ENCODE measurements at regions not wholly inside any gene's neighbourhood (a gene's known extent, or its start where the extent isn't known, plus 50 kb on each side); places are given as distances from the start of the nearest gene placed in this dataset.

- no peak for DNase-seq
These were observed 136.1 kb upstream of the MAP9 start for GRCh38 chr4:155512817-155513216.

DNA sequence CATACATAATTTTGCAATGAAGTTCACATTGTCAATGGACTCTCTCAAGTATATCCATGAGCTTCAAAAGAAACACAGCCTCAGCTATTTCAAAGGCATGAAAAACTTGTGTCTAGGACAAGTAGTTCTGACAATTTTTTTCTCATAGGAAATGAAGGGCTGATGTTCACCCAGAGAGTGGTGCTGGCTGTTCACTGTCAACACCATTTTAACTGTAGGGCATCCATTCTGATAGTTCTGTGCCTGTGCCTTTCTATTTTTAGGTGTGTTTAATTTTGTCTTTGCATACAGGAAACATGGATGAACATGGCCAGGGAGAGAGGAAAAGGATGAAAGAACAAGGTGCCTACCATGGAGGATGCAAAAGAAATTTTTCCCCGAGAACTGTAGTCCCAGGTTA is 135.3 kb upstream of the MAP9 start:
- no peak for DNase-seq

DNA sequence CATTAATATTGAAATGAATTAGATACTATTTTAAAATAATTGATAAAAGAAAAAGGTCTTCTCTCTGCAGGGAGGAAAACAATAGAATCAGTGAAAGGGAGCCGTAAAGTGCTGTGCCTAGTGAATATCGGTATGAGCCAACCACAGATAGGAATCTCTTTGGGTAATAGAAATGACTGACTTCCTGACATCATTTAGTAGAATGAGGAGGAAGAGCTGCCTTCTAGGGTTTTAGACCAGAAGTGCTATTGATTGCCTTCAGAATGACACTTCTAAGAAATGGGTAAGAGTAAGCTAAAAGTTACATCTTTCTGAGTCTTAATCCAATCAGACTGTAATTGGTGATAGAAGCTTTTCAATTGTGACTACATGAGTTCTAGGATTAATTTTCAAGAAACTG is 134.0 kb upstream of the MAP9 start:
- DNase-seq, result no peak

DNA sequence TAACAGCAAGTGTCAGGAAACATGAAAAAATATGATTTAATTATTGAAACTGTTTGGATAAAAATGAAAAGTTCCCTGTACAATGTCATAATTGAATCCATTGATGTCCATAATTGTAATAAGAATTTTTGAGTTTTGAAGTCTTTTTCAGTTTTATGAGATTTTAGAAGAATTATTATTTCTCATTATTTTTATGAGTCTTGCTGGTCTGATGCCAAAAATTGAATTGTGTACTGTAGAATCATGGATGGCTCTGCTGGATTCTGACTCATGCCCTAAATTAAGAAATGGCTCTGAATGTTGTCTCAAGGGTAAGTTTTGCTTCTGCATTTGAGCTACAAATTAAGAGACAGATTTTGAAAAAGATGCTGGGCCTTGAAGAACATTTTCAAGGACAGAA is 132.8 kb upstream of the MAP9 start:
- peak; percentile 16 for DNase-seq

- DNase-seq, result no peak
These were observed 130.0 kb upstream of the MAP9 start for GRCh38 chr4:155506745-155507144.

DNA sequence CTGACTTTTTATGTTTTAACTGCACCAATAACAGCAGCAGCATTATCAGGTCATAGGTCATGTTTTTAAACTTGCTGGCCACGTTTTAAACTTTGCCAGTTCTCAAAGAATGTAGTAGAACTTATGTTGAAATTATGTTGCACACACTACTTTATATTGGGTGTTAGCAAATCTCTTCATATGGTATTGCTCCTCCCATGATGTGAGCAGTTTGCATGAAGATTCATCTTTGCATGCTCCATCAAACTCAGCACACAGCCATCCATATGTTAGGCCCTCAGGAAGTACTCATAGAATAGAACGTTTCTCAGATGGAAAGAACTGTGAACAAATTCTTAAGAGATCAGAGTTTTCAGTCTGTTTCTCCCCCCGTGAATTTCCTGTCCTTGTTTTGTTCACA is 128.6 kb upstream of the MAP9 start:
- DNase-seq, result no peak

DNA sequence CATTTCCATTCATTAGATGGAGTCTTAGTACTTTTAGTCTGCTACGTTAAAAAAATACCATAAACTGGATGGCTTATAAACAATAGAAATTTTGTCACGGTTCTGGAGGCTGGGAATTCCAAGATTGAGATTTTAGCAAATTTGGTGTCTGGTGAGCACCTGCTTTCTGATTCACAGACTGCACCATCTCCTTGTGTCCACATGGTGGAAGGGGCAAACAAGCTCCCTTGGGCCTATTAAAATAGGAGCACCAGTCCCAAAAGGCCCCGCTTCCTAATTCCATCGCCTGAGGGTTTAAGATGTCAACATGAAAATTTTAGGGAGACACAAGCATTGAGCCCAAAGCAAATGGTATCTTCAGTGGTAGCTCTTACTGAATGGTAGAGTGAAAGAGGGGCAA is 120.5 kb upstream of the MAP9 start:
- no peak for DNase-seq

- DNase-seq, result no peak
These were observed 119.5 kb upstream of the MAP9 start for GRCh38 chr4:155496294-155496626.

DNA sequence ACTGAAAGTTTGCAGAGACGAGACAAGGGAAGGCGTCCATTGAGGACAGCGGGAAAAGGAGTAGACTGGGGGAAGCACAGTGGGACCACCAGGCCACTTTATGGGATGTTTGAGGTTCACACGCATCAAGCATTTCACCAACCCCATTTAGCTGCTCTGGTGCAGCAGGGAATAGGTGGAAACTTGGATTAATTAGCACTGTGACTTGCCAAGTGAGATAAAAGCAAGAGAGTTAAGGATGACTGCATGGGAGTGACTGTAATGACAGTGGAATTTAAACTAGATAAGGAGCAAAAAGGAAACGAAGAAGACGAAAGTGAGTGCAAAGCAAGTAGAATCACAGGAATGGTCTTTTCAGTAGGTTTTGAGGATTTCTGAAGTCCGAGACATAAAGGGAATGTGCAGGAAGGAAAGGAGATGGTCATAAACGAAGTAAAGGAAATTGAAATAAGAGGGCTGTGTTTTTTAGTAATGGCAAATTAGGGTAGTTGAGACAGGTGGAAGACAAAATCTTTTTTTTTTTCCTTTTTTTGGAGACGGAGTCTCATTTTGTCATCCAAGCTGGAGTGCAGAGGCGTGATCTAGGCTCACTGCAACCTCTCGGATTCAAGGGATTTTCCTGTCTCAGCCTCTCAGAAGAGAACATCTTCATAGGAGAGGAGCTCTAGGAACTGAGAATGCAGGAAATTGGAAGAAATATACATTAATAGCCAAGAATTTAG is 119.0 kb upstream of the MAP9 start:
- no peak for DNase-seq

DNA sequence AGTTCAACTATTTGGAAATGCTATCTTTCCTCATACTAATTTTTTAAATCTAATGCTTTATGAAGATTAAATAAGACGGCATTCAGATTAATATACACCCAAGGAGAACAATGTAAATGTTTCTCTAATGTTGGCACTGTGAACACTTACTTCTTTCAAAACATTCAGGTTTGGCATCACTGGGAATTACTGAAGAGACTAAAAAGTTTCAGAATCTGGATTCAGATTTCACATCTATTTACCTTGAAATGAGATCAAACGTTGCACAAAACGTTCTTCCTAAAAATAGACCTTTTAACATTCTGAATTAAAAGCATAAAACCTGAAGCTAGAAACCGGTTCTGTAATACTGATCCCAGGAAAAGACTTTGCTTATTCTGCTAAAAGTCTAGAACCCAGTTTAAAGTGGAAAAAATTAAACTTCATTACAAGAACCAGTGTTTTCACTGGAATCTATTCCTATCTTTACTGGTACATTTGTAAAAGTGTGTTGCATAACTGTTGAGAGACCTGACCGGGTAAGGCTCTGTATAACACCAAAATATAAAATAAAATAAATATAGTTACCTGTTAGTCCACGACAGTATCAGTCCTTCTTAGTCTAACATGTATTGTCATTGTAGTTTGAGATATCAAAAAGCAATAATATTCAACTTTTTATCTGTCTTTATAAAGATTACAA is 117.4 kb upstream of the MAP9 start:
- DNase-seq, result no peak

DNA sequence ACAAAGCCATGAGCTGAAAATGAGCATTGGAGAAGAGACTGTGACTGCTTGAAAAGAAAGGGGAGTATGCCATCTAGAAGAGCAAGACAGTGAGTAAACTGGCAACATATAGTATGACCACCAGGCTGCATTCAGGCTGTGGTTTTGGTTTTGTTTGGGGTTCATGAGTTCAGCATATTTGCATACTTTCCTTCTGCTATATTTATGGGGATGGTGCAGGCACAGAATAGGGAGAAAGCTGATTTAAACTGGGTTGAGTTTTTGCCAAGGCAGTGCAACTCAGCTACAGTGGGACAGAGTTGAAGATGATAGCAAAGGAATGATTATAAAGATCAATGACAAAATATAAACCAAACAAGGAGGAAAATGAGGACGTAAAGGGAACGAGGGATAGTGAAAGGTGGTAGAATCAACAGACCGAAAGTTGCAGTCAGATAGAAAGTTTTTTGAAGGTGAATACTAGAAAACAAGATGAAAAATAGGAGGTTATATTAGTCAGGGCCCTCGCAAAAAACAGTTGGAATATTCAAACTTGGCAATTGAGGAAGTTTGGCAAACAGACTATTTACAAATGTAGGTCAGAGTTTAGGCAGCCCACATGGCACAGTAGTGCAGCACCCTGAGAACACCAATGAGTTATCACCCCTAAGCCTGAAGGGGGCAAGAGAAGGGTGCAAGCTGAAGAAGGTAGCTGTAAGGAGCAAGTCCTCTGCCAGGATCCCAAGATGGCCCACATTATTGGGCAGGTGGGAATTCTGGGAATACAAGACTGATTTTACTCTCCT is 114.8 kb upstream of the MAP9 start:
- DNase-seq, result no peak

GRCh38 chr4:155489271-155489670 is 112.5 kb upstream of the MAP9 start:
- no peak for DNase-seq

- no peak for DNase-seq
These were observed 111.9 kb upstream of the MAP9 start for GRCh38 chr4:155488691-155489090.

DNA sequence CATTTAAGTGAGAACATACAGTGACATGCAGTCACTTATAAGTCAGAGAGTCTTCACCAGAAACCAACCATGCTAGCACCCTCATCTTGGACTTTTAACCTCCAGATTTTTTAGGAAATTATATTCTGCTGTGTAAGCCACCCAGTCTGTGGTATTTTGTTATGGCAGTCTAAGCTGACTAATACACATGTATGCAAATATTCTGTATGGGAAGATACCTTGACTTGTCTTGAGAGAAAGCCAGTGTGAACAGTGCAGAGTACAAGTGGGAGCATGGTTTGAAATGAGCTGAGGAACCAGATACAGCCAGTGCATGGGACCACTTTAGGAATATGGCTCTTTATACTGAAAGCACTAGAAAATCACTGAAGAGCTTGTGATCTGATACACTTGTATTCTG is 110.4 kb upstream of the MAP9 start:
- DNase-seq, result no peak

- DNase-seq, result no peak
These were observed 104.4 kb upstream of the MAP9 start for GRCh38 chr4:155481150-155481549.

GRCh38 chr4:155479835-155480234 is 103.1 kb upstream of the MAP9 start:
- no peak for DNase-seq

DNA sequence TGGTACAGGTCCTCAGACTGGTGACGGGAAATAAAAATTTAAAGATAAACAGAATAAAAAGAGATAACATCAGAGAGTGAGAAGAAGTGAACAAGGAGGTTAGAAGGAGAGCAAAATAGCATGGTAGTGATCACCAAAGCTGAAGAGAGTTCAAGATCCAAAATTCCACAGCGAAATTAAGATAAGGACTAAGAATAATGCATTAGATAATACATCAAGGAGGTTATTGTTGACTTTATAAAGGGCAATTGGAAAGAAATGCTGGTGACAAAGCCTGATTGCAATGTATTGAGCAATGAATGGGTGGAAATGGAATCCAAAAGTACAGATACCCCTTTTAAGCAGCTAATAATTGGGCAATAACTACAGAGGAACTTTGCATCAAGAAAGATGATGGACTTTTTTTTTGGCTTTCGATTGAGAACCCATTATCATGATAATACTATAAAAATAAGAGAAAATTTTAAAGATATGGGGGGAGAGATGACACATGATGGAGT is 101.6 kb upstream of the MAP9 start:
- DNase-seq, result no peak

DNA sequence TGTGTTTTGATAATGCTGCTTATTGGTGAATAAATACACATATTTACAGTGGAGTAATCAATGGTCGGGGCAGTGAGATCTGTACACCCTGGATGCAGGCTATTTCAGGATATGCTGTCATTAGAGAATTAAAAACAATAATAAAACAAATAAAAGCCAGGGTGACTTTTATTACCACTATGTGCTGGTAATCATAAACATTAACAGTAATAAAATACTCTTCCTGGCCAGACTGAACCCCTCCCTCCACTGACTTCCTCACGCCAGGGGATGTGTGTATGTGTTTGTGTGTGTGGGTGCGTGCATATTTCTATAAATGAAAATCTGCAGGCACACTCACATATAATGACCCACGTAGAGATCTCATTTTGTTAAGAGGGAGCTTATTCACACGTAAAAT is 98.0 kb upstream of the MAP9 start:
- DNase-seq, result no peak

GRCh38 chr4:155473420-155474095 is 96.8 kb upstream of the MAP9 start:
- DNase-seq, result no peak

DNA sequence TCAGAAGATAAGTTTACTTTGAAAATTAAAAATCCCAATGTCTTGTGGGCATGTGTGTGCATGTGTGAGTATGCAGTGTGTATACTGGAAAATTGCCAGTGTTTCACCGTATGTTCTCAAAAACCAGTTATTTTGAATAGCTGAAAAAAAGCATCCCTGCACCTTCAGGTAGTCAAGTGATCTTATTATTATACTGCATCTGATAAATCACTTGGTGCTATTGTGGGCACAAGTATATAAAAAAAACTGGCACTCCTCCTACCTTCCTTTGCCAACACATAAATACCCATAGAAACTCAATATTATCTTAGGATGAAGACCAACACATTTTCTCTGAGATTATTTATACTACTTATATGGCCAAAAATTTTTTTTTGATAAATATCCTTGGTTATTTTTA is 91.5 kb upstream of the MAP9 start:
- no peak for DNase-seq

DNA sequence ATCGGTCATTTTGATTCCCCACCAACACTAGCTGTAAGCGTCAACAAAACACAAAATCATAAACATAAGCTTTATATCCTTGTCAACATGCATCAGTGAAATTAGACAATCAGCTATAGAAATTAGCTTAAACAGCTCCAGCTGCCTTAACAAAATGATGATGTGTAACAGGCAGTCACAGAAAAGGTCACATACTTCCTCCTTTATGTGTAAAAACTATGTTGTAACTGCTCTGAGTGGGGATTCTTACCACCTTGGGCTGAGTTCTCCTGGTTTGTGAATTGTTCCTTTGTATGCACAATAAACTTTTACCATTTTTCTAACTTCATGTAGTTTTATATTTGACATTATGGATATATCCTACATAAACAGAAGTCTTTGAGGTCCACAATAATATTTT is 73.9 kb upstream of the MAP9 start:
- DNase-seq, result no peak

DNA sequence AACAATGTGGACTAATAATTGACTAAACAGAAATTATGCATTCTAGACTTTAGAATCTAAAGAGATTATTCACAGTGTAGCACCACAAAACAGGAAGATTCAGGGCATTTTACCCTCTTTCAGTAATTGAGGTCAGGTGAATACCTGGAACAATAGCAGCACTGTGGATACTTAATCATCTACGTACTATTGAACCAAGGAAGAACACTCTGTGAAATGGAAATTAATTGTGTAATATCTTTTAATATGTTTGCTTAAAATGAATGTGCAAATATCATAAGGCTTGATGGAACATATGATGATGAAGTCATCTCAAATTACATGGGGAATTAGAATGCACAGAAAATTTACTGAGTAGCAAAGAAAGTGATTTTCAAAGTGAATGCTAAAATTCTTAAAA is 68.5 kb upstream of the MAP9 start:
- DNase-seq, result no peak

- DNase-seq, result no peak
These were observed 68.0 kb upstream of the MAP9 start for GRCh38 chr4:155444721-155445120.

Data from fibroblast of skin of abdomen (primary cell).